HCT116 (cell line): ENCODE measurements at regions not wholly inside any gene's neighbourhood (a gene's known extent, or its start where the extent isn't known, plus 50 kb on each side); places are given as distances from the start of the nearest gene placed in this dataset.

Experiments used
- EZH2 ChIP-seq: fragments of 200-600 bp; sonication (generic); IDR thresholded peaks from 2 replicates; pipeline ENCODE4 v1.6.1; 2017; ENCODE audit warnings: antibody characterized with exemption, mixed run types
- JUND ChIP-seq: IDR thresholded peaks from 2 replicates; pipeline ENCODE4 v1.6.1; 2012
- POLR2AphosphoS5 ChIP-seq: IDR thresholded peaks from 2 replicates; pipeline ENCODE4 v1.6.1; 2011; ENCODE audit warnings: mild to moderate bottlenecking, low read depth, low read length, moderate library complexity
- SP1 ChIP-seq: IDR thresholded peaks from 2 replicates; pipeline ENCODE4 v1.6.1; 2012; ENCODE audit warnings: low read depth
- SRF ChIP-seq: IDR thresholded peaks from 2 replicates; pipeline ENCODE4 v1.6.1; 2012; ENCODE audit warnings: low read depth
- TF ChIP-seq, protein P1 (sequence below), 3 experiments: fragments of 200-600 bp in 1 of 3; sonication (generic) in 1 of 3; IDR thresholded peaks in 2 of 3; conservative IDR thresholded peaks in 1 of 3; 2 replicates each; pipeline ENCODE4 v1.5.1; 2012 to 2017; ENCODE audit warnings: low read depth in 2 of 3, low read length in 2 of 3, antibody characterized with exemption in 1 of 3, borderline replicate concordance in 1 of 3, control low read depth in 1 of 3, mild to moderate bottlenecking in 1 of 3, mixed read lengths in 1 of 3, mixed run types in 1 of 3, moderate library complexity in 1 of 3; ENCODE audit not compliant: insufficient read depth in 1 of 3
- TF ChIP-seq, protein P2 (sequence below): IDR thresholded peaks from 2 replicates; pipeline ENCODE4 v1.6.1; 2012
- TF ChIP-seq, protein P3 (sequence below): IDR thresholded peaks from 2 replicates; pipeline ENCODE4 v1.6.1; 2012

DNA sequence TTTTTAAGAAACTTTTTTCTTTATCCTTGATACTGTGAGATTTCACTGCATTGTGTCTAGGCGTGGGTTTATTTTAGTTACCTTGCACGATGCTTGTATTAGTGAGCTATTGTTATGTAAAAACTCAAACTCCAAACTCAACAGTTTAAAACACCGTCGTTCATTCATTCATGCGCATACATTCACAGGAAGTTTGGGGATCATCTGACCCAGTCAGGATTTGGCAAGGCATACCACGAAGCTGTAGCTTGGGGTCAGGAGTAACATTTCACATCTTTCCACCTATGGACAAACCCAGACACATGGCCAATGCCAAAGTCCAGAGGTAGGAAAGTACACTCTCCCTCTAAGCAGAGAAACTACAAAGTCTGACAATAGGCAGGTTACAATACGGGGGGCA lies 324.6 kb upstream of the CHRM3 start:
- TF ChIP-seq, protein P1, sequence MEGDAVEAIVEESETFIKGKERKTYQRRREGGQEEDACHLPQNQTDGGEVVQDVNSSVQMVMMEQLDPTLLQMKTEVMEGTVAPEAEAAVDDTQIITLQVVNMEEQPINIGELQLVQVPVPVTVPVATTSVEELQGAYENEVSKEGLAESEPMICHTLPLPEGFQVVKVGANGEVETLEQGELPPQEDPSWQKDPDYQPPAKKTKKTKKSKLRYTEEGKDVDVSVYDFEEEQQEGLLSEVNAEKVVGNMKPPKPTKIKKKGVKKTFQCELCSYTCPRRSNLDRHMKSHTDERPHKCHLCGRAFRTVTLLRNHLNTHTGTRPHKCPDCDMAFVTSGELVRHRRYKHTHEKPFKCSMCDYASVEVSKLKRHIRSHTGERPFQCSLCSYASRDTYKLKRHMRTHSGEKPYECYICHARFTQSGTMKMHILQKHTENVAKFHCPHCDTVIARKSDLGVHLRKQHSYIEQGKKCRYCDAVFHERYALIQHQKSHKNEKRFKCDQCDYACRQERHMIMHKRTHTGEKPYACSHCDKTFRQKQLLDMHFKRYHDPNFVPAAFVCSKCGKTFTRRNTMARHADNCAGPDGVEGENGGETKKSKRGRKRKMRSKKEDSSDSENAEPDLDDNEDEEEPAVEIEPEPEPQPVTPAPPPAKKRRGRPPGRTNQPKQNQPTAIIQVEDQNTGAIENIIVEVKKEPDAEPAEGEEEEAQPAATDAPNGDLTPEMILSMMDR (IDR thresholded peaks at IDR 0.05 in 2 of 3, conservative IDR thresholded peaks at IDR 0.05 in 1 of 3; ENCODE audit: borderline replicate concordance in 1 of 3, insufficient read depth in 1 of 3, low read depth in 2 of 3, low read length in 2 of 3) = no peak
- TF ChIP-seq SP1 = no peak
- TF ChIP-seq, protein P2, sequence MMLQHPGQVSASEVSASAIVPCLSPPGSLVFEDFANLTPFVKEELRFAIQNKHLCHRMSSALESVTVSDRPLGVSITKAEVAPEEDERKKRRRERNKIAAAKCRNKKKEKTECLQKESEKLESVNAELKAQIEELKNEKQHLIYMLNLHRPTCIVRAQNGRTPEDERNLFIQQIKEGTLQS = no peak
- no peak for TF ChIP-seq EZH2
- no peak for TF ChIP-seq SRF
- no peak for TF ChIP-seq POLR2AphosphoS5
- TF ChIP-seq, protein P3, sequence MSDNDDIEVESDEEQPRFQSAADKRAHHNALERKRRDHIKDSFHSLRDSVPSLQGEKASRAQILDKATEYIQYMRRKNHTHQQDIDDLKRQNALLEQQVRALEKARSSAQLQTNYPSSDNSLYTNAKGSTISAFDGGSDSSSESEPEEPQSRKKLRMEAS = no peak
- no peak for TF ChIP-seq JUND
